HG03280 (cell line): ENCODE measurements at regions not wholly inside any gene's neighbourhood (a gene's known extent, or its start where the extent isn't known, plus 50 kb on each side); places are given as distances from the start of the nearest gene placed in this dataset.
"Not testable (repeated sequence)": the region's sequence is repeated elsewhere in the genome, so short reads cannot be mapped to it uniquely, and the experiment has no call there.

Experiments used
- ATAC-seq: cut with Tn5 transposase; IDR thresholded peaks from one replicate; pipeline ENCODE4 v1.9.1; 2021; ENCODE audit warnings: mild to moderate bottlenecking, moderate library complexity; ENCODE audit not compliant: unreplicated experiment

GRCh38 chr12:34402228-34402898 is 380.1 kb downstream of the ALG10 start:
- ATAC-seq: no peak

GRCh38 chr12:34402899-34403705 is 380.8 kb downstream of the ALG10 start:
- no peak for ATAC-seq

GRCh38 chr12:34403706-34404376 is 381.5 kb downstream of the ALG10 start:
- ATAC-seq: no peak

- no peak for ATAC-seq
Measured at GRCh38 chr12:34404377-34405285, 382.3 kb downstream of the ALG10 start.

- no peak for ATAC-seq
Measured at GRCh38 chr12:34405286-34406227, 383.3 kb downstream of the ALG10 start.

- no peak for ATAC-seq
Measured at GRCh38 chr12:34406228-34406995, 384.1 kb downstream of the ALG10 start.

GRCh38 chr12:34406996-34407300 is 384.7 kb downstream of the ALG10 start:
- ATAC-seq: no peak

- ATAC-seq: no peak
Measured at GRCh38 chr12:34407813-34408212, 385.5 kb downstream of the ALG10 start.

GRCh38 chr12:34431509-34431908 is 409.2 kb downstream of the ALG10 start:
- not testable (repeated sequence) for ATAC-seq
